ENCODE measurements at regions not wholly inside any gene's neighbourhood (a gene's known extent, or its start where the extent isn't known, plus 50 kb on each side); places are given as distances from the start of the nearest gene placed in this dataset.

GRCh38 chr4:8699063-8699385 is 106.5 kb downstream of the CPZ start:
- DNase-seq (ENCODE audit: low spot score): no peak
- H3K4me1 ChIP-seq (ENCODE audit: insufficient read depth, low read length, poor library complexity, severe bottlenecking): no peaks in the 10 kb centered on the region
- H3K27me3 ChIP-seq (replicated peaks; ENCODE audit: insufficient read depth, low read depth, low read length, poor library complexity): peaks cover 95% of the 10 kb centered on the region
- H3K27ac ChIP-seq (ENCODE audit: low read depth, low read length, poor library complexity, severe bottlenecking): no peak overlapping the region
- H3K36me3 ChIP-seq (ENCODE audit: insufficient read depth, low read length, poor library complexity, severe bottlenecking): no peaks in the 10 kb centered on the region
- no TSS peak for BruUV-seq (replicated peaks)
- no peak for TF ChIP-seq EZH2 (IDR thresholded peaks at IDR 0.05; ENCODE audit: borderline replicate concordance, low read depth, low read length, poor library complexity, severe bottlenecking)
- TF ChIP-seq, protein P1, sequence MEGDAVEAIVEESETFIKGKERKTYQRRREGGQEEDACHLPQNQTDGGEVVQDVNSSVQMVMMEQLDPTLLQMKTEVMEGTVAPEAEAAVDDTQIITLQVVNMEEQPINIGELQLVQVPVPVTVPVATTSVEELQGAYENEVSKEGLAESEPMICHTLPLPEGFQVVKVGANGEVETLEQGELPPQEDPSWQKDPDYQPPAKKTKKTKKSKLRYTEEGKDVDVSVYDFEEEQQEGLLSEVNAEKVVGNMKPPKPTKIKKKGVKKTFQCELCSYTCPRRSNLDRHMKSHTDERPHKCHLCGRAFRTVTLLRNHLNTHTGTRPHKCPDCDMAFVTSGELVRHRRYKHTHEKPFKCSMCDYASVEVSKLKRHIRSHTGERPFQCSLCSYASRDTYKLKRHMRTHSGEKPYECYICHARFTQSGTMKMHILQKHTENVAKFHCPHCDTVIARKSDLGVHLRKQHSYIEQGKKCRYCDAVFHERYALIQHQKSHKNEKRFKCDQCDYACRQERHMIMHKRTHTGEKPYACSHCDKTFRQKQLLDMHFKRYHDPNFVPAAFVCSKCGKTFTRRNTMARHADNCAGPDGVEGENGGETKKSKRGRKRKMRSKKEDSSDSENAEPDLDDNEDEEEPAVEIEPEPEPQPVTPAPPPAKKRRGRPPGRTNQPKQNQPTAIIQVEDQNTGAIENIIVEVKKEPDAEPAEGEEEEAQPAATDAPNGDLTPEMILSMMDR (conservative IDR thresholded peaks at IDR 0.05; ENCODE audit: low read depth, low read length): no peak
- POLR2A ChIA-PET (ENCODE audit: low non-redundant PET): no interaction called here
- CTCF ChIA-PET: no interaction called here
- intact Hi-C loops (cut with micrococcal nuclease; ENCODE audit: unreplicated experiment): no loop called here
- no peak overlapping the region for H3K4me3 ChIP-seq (ENCODE audit: low read depth, low read length, poor library complexity, severe bottlenecking)
- H3K9me3 ChIP-seq (ENCODE audit: low read depth, low read length, poor library complexity, severe bottlenecking): no peaks in the 10 kb centered on the region

GRCh38 chr4:8698341-8699062 is 105.9 kb downstream of the CPZ start:
- Histone ChIP-seq H3K4me3 (ENCODE audit: low read depth, low read length, poor library complexity, severe bottlenecking) (no peak overlapping the region), H3K27ac (ENCODE audit: low read depth, low read length, poor library complexity, severe bottlenecking) (no peak overlapping the region), H3K4me1 (ENCODE audit: insufficient read depth, low read length, poor library complexity, severe bottlenecking) (no peaks in the 10 kb centered on the region), H3K9me3 (ENCODE audit: low read depth, low read length, poor library complexity, severe bottlenecking) (no peaks in the 10 kb centered on the region), H3K36me3 (ENCODE audit: insufficient read depth, low read length, poor library complexity, severe bottlenecking) (no peaks in the 10 kb centered on the region), H3K27me3 (replicated peaks; ENCODE audit: insufficient read depth, low read depth, low read length, poor library complexity) (peaks cover 96% of the 10 kb centered on the region)
- DNase-seq (ENCODE audit: low spot score): no peak
- CTCF ChIA-PET: no interaction called here
- POLR2A ChIA-PET (ENCODE audit: low non-redundant PET): no interaction called here
- no peak for TF ChIP-seq EZH2 (IDR thresholded peaks at IDR 0.05; ENCODE audit: borderline replicate concordance, low read depth, low read length, poor library complexity, severe bottlenecking)
- TF ChIP-seq, protein P1 (conservative IDR thresholded peaks at IDR 0.05; ENCODE audit: low read depth, low read length): no peak
- intact Hi-C loops (cut with micrococcal nuclease; ENCODE audit: unreplicated experiment): no loop called here
- no TSS peak for BruUV-seq (replicated peaks)

- H3K9me3 ChIP-seq (ENCODE audit: low read depth, low read length, poor library complexity, severe bottlenecking): no peaks in the 10 kb centered on the region
- peaks cover 97% of the 10 kb centered on the region for H3K27me3 ChIP-seq (replicated peaks; ENCODE audit: insufficient read depth, low read depth, low read length, poor library complexity)
- H3K36me3 ChIP-seq (ENCODE audit: insufficient read depth, low read length, poor library complexity, severe bottlenecking): no peaks in the 10 kb centered on the region
- BruUV-seq (replicated peaks): no TSS peak
- H3K4me1 ChIP-seq (ENCODE audit: insufficient read depth, low read length, poor library complexity, severe bottlenecking): no peaks in the 10 kb centered on the region
- CTCF ChIA-PET: no interaction called here
- no peak overlapping the region for H3K27ac ChIP-seq (ENCODE audit: low read depth, low read length, poor library complexity, severe bottlenecking)
- DNase-seq (ENCODE audit: low spot score): no peak
- TF ChIP-seq, protein P1 (conservative IDR thresholded peaks at IDR 0.05; ENCODE audit: low read depth, low read length): no peak
- TF ChIP-seq EZH2 (IDR thresholded peaks at IDR 0.05; ENCODE audit: borderline replicate concordance, low read depth, low read length, poor library complexity, severe bottlenecking): no peak
- H3K4me3 ChIP-seq (ENCODE audit: low read depth, low read length, poor library complexity, severe bottlenecking): no peak overlapping the region
- POLR2A ChIA-PET (ENCODE audit: low non-redundant PET): no interaction called here
- intact Hi-C loops (cut with micrococcal nuclease; ENCODE audit: unreplicated experiment): no loop called here
Measured at GRCh38 chr4:8697826-8698225, 105.3 kb downstream of the CPZ start.

Data from A673 (cell line).